ACC112 (cell line): ENCODE measurements at regions not wholly inside any gene's neighbourhood (a gene's known extent, or its start where the extent isn't known, plus 50 kb on each side); places are given as distances from the start of the nearest gene placed in this dataset.

ENCODE experiments used
- H2AFZ ChIP-seq: fragments of 200-600 bp; sonication (generic); one replicate; pipeline ENCODE4 v1.6.0; 2017; ENCODE audit warnings: antibody characterized with exemption, low read length; ENCODE audit not compliant: unreplicated experiment
- H3K27ac ChIP-seq: fragments of 200-600 bp; sonication (generic); 2 replicates; pipeline ENCODE4 v1.5.1; 2014; ENCODE audit warnings: low read depth, mild to moderate bottlenecking, antibody characterized with exemption, low read length, moderate library complexity
- H3K27me3 ChIP-seq: fragments of 200-600 bp; sonication (generic); 2 replicates; pipeline ENCODE4 v1.6.1; 2014; ENCODE audit warnings: mild to moderate bottlenecking, antibody characterized with exemption, low read length, moderate library complexity, mixed read lengths; ENCODE audit not compliant: insufficient read depth
- H3K36me3 ChIP-seq: fragments of 200-600 bp; sonication (generic); 2 replicates; pipeline ENCODE4 v1.6.1; 2016; ENCODE audit warnings: mild to moderate bottlenecking, antibody characterized with exemption, low read length, moderate library complexity, mixed read lengths; ENCODE audit not compliant: insufficient read depth
- H3K4me1 ChIP-seq: fragments of 200-600 bp; sonication (generic); one replicate; pipeline ENCODE4 v1.6.1; 2016; ENCODE audit warnings: low read length, mixed read lengths; ENCODE audit not compliant: insufficient read depth, unreplicated experiment, control insufficient read depth
- H3K4me3 ChIP-seq: fragments of 200-600 bp; sonication (generic); 2 replicates; pipeline ENCODE4 v1.5.1; 2014; ENCODE audit warnings: mild to moderate bottlenecking, low read depth, low read length
- H3K79me2 ChIP-seq: fragments of 200-600 bp; sonication (generic); one replicate; pipeline ENCODE4 v1.6.0; 2016; ENCODE audit warnings: low read length; ENCODE audit not compliant: control insufficient read depth, unreplicated experiment, insufficient read depth

- Histone ChIP-seq H2AFZ (no peak overlapping the region), H3K79me2 (no peaks in the 10 kb centered on the region), H3K27ac (no peak overlapping the region), H3K4me3 (no peak overlapping the region), H3K27me3 (no peaks in the 10 kb centered on the region), H3K36me3 (no peaks in the 10 kb centered on the region), H3K4me1 (no peaks in the 10 kb centered on the region)
Measured at GRCh38 chr11:98800696-98801095, 220.1 kb upstream of the CNTN5 start.

DNA sequence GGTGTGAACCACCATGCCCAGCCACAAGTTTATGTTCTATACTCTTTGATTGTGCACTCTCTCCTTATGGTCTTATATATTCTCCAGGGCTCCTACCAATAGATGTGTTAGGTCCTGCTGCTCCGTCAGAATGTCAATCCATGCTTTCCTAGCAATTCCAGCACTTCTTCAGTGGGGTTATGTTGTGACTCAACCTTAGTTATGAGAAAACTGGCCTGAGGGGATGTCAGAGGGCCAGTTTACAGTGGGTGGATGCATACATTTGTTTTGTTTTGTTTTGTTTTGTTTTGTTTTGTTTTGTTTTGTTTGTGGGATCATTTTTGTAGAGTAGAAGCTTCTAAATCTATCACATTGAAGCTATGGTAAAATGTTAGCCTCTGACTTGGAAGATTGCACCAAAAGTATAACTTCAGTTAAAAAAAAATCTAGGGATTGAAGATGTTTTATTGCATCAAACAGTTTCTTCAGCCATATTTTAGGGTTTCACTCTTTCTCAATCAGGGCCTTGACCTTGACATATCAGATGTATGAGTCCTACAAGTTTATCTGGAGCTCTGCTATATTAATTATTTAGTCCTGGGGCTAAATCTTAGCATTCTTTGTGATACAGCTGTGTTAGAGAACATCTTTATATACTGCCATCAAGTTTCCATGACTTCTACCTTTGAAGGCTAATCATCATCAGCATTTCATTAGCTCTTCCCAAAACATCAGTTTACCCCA lies 191.6 kb upstream of the CNTN5 start:
- Histone ChIP-seq H3K27me3 (no peaks in the 10 kb centered on the region), H2AFZ (no peak overlapping the region), H3K79me2 (no peaks in the 10 kb centered on the region), H3K4me3 (no peak overlapping the region), H3K36me3 (no peaks in the 10 kb centered on the region), H3K27ac (no peak overlapping the region), H3K4me1 (no peaks in the 10 kb centered on the region)

DNA sequence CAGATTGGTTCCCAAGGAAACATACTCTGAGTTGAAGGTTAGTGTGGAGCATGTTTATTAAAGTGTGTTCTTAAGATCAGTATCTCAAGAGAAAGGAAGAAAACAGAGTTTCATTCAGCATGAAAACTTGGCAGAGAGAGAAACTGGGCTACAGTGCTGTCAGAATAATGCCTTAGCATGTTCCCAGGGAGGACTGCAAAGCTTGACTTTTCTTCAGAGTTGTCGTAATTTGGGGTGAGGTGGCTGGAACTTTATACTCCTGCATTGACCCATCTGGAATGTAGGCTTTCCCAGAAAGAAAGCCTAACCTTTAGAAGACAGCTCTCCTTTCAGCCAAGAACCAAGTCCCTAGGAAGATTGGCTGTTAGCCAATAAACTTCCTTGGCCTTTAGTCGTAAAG lies 190.8 kb upstream of the CNTN5 start:
- no peaks in the 10 kb centered on the region for H3K79me2 ChIP-seq
- no peaks in the 10 kb centered on the region for H3K27me3 ChIP-seq
- no peak overlapping the region for H3K4me3 ChIP-seq
- H2AFZ ChIP-seq = no peak overlapping the region
- H3K36me3 ChIP-seq = no peaks in the 10 kb centered on the region
- H3K4me1 ChIP-seq = no peaks in the 10 kb centered on the region
- no peak overlapping the region for H3K27ac ChIP-seq

DNA sequence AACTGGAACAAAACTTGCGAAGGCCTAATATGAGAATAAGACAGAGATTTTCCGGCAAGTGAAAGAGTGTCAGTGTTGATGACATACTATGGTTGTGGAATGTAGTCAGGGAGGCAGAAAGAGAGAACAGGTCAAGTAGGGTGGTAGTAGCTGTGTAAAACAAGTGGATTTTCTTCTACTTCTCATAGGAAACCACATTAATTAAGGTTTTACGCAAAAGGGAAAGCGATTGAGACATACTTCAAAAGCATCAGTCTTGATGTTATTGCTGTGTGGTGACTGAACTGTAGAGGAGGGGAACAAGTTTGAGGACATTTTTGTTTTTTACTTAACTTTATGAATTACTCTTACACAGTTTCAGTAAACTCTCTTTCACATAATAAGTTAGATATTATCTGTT lies 186.0 kb upstream of the CNTN5 start:
- Histone ChIP-seq H3K4me3 (no peak overlapping the region), H2AFZ (no peak overlapping the region), H3K27me3 (no peaks in the 10 kb centered on the region), H3K4me1 (no peaks in the 10 kb centered on the region), H3K27ac (no peak overlapping the region), H3K79me2 (no peaks in the 10 kb centered on the region), H3K36me3 (no peaks in the 10 kb centered on the region)

GRCh38 chr11:98835335-98835734 lies 185.4 kb upstream of the CNTN5 start:
- H3K27me3 ChIP-seq = no peaks in the 10 kb centered on the region
- no peaks in the 10 kb centered on the region for H3K36me3 ChIP-seq
- H2AFZ ChIP-seq = no peak overlapping the region
- no peaks in the 10 kb centered on the region for H3K79me2 ChIP-seq
- H3K4me3 ChIP-seq = no peak overlapping the region
- no peak overlapping the region for H3K27ac ChIP-seq
- H3K4me1 ChIP-seq = no peaks in the 10 kb centered on the region

DNA sequence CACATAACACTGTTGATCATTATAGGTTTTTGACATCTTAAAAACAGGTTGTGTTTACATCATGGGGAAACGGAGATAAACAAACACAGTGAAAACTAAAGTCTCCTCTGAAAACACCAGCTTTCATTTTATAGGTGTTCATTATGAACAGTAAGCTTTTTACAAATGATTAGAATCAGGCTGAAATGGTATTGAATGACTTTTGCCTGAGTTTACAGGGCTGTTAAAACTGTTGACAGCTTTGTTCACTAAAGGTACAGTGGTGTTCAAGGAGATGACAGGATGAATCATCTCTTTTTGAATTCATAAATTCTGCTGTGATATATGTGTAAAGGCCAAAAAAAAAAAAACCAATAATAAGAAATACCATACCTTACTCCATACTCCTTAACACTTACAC lies 184.6 kb upstream of the CNTN5 start:
- H3K4me3 ChIP-seq = no peak overlapping the region
- H3K27ac ChIP-seq = no peak overlapping the region
- H3K4me1 ChIP-seq = no peaks in the 10 kb centered on the region
- no peaks in the 10 kb centered on the region for H3K79me2 ChIP-seq
- H3K27me3 ChIP-seq = no peaks in the 10 kb centered on the region
- no peak overlapping the region for H2AFZ ChIP-seq
- no peaks in the 10 kb centered on the region for H3K36me3 ChIP-seq

- Histone ChIP-seq H3K27me3 (no peaks in the 10 kb centered on the region), H3K4me3 (no peak overlapping the region), H3K4me1 (no peaks in the 10 kb centered on the region), H3K27ac (no peak overlapping the region), H2AFZ (no peak overlapping the region), H3K79me2 (no peaks in the 10 kb centered on the region), H3K36me3 (no peaks in the 10 kb centered on the region)
Measured at GRCh38 chr11:98842187-98842586, 178.6 kb upstream of the CNTN5 start.

DNA sequence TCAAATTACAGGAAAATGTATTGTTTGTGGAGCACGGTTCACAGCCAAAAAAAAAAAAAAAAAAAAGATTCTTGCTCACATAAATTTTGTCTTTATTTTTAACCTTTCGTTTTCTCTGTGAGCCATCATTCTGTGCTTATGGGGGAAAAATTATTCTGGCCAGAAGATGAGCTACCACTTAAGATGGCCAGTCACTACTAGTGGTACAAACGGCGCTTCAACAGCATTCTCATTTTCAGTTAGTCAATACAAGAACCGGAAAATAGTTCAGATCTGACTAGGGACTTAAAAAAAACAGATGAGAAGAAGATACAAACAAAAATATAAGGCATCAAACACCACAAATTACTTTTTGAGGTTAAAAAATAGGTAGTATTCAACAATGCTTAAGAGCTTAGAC lies 158.6 kb upstream of the CNTN5 start:
- Histone ChIP-seq H3K79me2 (no peaks in the 10 kb centered on the region), H2AFZ (no peak overlapping the region), H3K4me1 (no peaks in the 10 kb centered on the region), H3K4me3 (no peak overlapping the region), H3K27ac (no peak overlapping the region), H3K36me3 (no peaks in the 10 kb centered on the region), H3K27me3 (no peaks in the 10 kb centered on the region)

DNA sequence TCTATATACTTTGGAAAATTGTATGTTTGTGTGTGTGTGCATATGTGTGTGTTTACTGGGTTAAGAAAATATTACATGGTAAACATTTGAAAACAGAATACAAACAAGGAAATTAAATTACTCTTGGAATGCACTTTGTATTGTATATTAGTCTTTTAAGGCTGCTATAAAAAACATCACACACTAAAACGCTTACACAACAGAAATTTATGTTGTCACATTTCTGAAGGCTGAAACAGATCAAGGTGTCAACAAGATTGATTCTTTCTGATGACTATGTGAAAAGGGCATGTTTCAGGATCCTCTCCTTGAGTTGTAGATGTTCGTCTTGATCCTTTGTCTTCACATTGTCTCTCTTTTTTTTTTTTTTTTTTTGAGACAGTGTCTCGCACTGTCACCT lies 149.1 kb upstream of the CNTN5 start:
- H2AFZ ChIP-seq = no peak overlapping the region
- H3K79me2 ChIP-seq = no peaks in the 10 kb centered on the region
- H3K27me3 ChIP-seq = no peaks in the 10 kb centered on the region
- no peak overlapping the region for H3K4me3 ChIP-seq
- H3K36me3 ChIP-seq = no peaks in the 10 kb centered on the region
- no peak overlapping the region for H3K27ac ChIP-seq
- H3K4me1 ChIP-seq = no peaks in the 10 kb centered on the region

DNA sequence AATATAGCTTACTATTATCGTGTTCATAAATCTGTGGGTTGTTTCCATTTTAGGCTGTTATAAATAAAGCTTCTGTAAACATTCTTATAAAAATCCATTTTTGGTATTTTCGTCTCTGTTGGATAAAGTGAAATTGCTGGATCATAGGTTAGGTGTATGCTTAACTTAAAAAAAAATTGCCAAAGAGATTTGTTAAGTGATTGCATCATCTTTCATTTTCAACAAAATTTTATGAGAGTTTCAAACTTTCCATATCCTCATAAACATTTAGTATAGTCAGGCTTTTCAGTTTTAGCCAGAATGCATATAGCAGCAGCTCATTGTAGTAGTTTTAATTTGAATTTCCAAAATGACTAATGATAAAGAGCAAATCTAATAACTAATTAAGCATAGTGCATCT lies 146.7 kb upstream of the CNTN5 start:
- no peak overlapping the region for H3K27ac ChIP-seq
- H3K36me3 ChIP-seq = no peaks in the 10 kb centered on the region
- no peaks in the 10 kb centered on the region for H3K4me1 ChIP-seq

DNA sequence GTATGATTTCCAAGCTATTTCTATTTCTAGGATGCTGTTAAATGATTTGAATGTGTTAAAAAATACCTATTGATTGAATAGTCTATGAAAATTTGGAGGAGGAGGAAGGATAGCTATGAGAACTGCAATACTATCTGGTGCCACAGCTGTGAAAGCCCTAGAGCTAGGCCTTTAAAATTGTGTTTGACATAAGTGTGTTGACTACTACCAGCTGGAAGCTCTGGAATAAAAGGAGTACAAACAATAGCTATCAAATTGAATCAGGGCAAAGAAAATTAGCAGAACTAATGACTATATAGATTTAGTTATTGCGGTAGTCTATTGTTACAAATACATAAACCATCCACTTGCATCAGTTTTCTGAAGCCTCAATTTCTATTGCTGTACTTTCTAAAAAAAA lies 124.8 kb upstream of the CNTN5 start:
- no peaks in the 10 kb centered on the region for H3K4me1 ChIP-seq
- H3K79me2 ChIP-seq = no peaks in the 10 kb centered on the region
- no peak overlapping the region for H3K27ac ChIP-seq
- no peaks in the 10 kb centered on the region for H3K36me3 ChIP-seq
- no peak overlapping the region for H3K4me3 ChIP-seq
- no peaks in the 10 kb centered on the region for H3K27me3 ChIP-seq
- no peak overlapping the region for H2AFZ ChIP-seq

More for the DNA sequence above, 146.7 kb upstream of the CNTN5 start:
- H3K79me2 ChIP-seq = no peaks in the 10 kb centered on the region
- H3K27me3 ChIP-seq = no peaks in the 10 kb centered on the region
- H3K4me3 ChIP-seq = no peak overlapping the region
- no peak overlapping the region for H2AFZ ChIP-seq
